ENCODE measurements at regions not wholly inside any gene's neighbourhood (a gene's known extent, or its start where the extent isn't known, plus 50 kb on each side); places are given as distances from the start of the nearest gene placed in this dataset.

DNA sequence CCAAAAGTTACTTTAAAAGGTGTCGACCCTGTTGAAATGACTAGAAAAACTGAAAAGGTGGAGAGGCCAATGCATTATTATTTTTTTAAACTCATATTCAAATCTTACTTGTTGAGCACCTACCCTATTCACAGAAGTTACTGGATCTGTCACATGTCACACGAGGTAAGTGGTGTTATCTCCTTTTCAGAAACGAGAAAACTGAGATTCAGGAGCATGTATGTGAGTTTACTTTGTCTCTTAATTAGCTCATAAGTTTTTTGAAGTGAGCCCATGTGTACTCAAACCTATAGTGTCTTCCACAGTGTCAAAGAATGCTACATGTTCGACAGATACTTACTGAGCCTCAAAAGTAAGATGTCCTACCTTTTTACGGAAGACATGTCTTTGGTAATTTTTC, 81.8 kb upstream of the EGLN3 start:
- no peak for DNase-seq

- DNase-seq: no peak
Measured at GRCh38 chr14:34030864-34031263, 80.0 kb upstream of the EGLN3 start.

GRCh38 chr14:34029921-34030334, 79.1 kb upstream of the EGLN3 start:
- no peak for DNase-seq

DNA sequence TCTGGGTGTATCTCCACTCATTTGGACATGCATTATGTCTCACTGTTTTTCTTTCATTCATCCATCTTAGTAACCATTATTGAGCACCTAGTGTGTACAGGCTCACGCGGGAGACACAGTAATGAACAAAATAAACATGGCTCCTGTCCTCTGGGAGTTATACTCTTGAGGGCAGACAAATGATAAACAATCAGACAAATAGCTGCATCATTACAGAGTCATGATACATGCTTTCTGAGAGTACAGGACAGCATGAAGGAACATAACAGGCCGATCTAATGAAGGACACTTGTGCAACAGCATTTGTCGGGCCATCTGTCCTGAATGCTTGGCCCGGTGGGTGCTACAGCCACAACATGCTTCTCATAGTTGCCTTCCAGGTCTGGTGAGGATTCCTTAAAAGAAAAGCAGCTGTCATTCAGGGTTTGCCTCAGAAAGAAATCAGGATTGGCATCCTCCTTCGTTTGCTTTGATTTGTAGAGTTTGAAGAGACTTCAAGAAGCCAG, 77.2 kb upstream of the EGLN3 start:
- DNase-seq: no peak

DNA sequence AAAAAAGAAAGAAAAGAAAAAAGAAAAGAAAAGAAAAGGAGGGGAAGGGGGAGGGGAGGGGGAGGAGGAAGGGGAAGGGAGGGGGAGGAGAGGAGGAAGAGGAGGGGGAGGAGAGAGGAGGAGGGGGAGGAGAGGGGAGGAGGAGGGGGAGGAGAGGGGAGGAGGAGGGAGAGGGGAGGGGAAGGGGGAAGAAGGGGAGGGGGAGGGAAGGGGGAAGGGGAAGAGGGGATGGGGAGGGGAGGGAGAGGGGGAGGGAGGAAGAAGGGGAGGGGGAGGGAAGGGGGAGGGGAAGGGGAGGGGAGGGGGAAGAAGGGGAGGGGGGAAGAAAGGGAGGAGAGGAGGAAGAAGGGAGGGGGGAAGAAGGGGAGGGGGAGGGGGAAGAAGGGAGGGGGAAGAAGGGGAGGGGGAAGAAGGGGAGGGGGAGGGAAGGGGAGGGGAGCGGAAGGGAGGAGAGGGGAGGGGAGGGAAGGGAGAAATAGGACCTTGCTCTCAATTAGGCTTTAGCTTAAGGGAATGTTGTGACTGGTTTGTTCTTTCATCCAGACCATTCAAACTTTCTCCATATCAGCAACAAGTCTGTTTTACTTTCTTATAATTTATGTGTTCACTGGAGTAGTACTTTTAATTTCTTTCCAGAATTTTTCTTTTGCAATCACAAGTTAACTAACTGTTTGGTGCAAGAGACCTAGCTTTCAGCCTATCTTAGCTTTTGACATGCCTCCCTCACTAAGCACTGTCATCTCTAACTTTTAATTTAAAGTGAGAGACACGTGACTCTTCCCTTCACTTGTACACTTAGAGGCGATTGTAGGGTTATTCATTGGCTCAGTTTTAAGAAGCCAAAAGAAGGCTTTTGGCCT, 76.5 kb upstream of the EGLN3 start:
- no peak for DNase-seq

DNA sequence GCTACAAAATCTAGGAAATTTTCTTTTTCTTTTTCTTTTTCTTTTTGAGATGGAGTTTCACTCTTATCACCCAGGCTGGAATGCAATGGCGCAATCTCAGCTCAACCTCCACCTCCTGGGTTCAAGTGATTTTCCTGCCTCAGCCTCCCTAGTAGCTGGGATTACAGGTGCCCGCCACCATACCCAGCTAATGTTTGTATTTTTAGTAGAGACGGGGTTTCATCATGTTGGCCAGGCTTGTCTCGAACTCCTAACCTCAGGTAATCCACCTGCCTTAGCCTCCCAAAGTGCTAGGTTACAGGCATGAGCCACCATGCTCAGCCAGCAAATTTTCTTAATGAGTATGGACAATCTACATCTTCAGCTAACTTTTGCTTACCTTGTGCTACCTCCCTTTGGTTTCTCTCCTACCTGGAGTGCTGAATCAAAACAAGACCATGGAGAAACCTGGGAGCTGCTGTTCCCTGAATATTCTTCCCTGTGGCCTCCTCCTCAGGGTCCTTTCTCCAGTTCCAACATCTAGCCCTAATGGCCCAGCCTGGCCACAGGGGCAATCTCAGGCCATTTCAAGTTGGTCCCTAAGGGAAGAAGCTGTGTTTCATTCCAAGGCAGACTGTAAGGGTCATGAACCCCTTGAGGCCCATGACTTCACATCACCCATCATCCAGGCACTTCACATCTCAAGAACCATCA, 74.6 kb upstream of the EGLN3 start:
- DNase-seq: no peak

GRCh38 chr14:34024768-34025144, 73.9 kb upstream of the EGLN3 start:
- no peak for DNase-seq

GRCh38 chr14:34023824-34024767, 73.2 kb upstream of the EGLN3 start:
- no peak for DNase-seq

GRCh38 chr14:34021096-34021495, 70.2 kb upstream of the EGLN3 start:
- DNase-seq: no peak

DNA sequence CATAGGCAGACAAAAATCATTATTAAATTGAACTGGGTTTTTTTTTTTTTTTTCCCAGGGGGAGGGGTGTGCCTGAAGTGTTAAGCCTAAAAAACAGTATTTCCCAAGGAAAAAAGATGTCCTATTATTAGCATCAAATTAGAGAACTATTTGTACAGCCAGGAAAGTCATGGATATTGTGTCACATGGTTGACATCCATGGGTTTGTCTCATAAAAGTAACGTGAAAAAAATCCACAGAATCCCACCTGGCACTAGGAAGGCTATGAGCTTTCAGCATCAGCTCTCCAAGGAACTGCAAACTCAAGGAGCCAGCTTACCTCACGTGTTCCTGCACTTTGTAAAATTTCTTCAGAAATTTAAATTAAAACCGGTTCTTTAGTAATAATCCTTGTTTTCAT, 69.1 kb upstream of the EGLN3 start:
- DNase-seq: no peak

GRCh38 chr14:34018564-34019244, 67.8 kb upstream of the EGLN3 start:
- no peak for DNase-seq

- no peak for DNase-seq
Measured at GRCh38 chr14:34018125-34018524, 67.3 kb upstream of the EGLN3 start.

- DNase-seq: no peak
Measured at GRCh38 chr14:34015383-34015782, 64.5 kb upstream of the EGLN3 start.

DNA sequence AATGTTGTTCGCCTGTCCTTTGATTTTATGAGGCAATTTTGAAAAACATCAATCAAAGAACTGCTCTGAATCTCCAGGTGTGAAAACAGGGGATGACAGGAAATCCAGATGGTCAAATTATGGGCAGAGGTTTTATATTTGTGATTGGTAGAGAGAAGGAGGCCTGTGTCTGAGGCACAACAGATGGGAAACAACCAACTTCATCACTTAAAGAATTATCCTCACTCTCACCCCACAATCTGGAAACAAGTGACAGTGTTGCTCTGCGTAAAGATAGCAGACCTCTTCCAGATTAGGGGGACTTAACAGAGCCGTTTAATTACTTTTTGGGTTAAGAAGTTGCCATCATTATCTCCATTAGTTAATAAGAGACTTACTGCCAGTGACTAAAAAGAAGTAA, 64.1 kb upstream of the EGLN3 start:
- no peak for DNase-seq

DNA sequence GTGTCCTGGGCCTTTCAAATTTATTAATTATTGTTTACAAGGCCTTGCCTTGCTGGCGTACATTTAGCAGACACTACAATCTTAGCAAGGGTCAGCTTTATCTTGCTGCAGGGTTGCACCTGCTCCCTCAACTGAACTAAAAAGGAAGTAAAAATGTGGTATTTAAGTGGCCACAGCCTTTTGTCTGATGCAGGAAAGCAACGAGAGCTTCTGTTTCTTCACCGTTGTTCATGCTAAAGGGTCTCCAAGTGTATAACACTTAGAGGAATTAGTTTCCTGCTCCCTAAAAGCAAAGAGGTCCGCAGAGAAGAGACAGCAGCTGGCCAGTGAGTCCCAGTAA, 62.8 kb upstream of the EGLN3 start:
- no peak for DNase-seq

GRCh38 chr14:34012978-34013720, 62.3 kb upstream of the EGLN3 start:
- DNase-seq: no peak

DNA sequence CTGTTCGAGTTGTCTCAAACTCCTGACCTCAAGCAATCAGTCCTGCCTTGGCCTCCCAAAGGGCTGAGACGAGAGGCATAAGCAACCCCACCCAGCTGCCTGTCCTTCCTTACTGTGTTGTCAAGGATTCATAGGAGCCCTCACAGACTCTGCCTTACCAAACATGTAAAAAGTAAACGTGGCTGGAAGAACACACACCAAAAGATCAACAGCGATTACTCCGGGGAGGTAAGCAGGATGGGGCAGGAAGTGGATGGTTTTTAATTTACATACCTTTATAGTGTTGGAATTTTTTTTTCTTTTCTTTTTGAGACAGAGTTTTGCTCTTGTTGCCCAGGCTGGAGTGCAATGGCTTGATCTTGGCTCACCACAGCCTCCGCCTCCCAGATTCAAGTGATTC, 61.5 kb upstream of the EGLN3 start:
- DNase-seq: no peak

DNA sequence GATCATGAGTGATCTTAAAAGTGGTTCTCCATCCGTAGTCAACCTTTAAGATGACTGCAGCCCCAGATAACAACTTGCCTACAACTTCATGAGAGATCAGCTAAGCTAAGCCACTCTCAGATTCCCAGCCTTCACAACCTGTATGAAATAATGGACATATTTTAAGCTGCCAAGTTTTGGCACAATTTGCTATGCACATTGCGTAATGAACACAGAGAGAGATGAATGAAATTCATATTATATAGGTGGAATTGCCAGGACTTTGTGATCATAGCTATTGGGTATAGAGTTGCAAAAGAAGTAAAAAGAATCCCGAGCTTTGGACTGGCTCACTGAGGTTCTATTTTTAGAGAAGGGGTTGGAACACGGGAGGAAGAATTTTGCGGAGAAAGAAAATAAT, 59.1 kb upstream of the EGLN3 start:
- no peak for DNase-seq

DNA sequence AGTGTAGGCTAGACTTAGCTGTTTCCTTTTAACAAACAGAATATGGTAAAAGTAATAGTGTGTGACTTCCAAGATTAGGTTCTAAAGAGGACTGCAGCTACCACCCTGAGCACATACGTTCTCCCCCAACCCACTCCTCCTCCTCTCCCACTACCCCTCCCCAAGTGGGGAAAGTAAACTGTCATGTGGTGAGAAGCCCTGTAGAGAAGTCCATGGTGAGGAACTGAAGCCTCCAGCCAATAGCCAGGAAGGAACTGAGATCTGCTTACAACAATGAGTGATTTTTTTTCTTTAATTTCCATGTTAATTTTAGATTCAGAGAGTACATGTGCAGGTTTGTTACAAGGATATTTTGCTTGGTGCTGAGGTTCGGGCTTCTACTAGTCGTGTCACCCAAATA, 57.0 kb upstream of the EGLN3 start:
- DNase-seq: no peak

- DNase-seq: no peak
Measured at GRCh38 chr14:34005901-34006300, 55.0 kb upstream of the EGLN3 start.

GRCh38 chr14:34004881-34005280, 54.0 kb upstream of the EGLN3 start:
- DNase-seq: no peak

- no peak for DNase-seq
Measured at GRCh38 chr14:34003691-34004090, 52.8 kb upstream of the EGLN3 start.

Data from activated effector memory CD4-positive, alpha-beta T cell treated with anti-CD3 and anti-CD28 coated beads, Interleukin-2, amount 50 U/mL, for 16 hours (primary cell).